T-helper 17 cell (primary cell): ENCODE measurements at regions not wholly inside any gene's neighbourhood (a gene's known extent, or its start where the extent isn't known, plus 50 kb on each side); places are given as distances from the start of the nearest gene placed in this dataset.
"Not testable (repeated sequence)": the region's sequence is repeated elsewhere in the genome, so short reads cannot be mapped to it uniquely, and the experiment has no call there.

Experiments
- ATAC-seq: fragments of 150-1000 bp; cut with Tn5 transposase; 2 replicates; pipeline ENCODE4 v1.10.0; 2021; ENCODE audit warnings: mild to moderate bottlenecking, moderate library complexity
- DNase-seq, 3 donors: peaks; one replicate each; pipeline versions ENCODE4 v3.0.0 to v3.0.0-alpha.2; 2020 to 2021
- H3K9me3 ChIP-seq: one replicate; pipeline ENCODE4 v1.7.0; 2013; ENCODE audit warnings: low read length, mild to moderate bottlenecking; ENCODE audit not compliant: control insufficient read depth, poor library complexity, severe bottlenecking
- H3K27ac Mint-ChIP-seq: one replicate; pipeline ENCODE4 v1.8.0; 2022; ENCODE audit warnings: mild to moderate bottlenecking, moderate library complexity, mixed read lengths
- H3K27me3 Mint-ChIP-seq: one replicate; pipeline ENCODE4 v1.8.0; 2022; ENCODE audit warnings: mixed read lengths
- H3K36me3 Mint-ChIP-seq: one replicate; pipeline ENCODE4 v1.8.0; 2022; ENCODE audit warnings: low read depth, mixed read lengths
- H3K4me1 Mint-ChIP-seq: one replicate; pipeline ENCODE4 v1.8.0; 2022; ENCODE audit warnings: mild to moderate bottlenecking, mixed read lengths
- H3K4me3 Mint-ChIP-seq: one replicate; pipeline ENCODE4 v1.8.0; 2022; ENCODE audit warnings: mild to moderate bottlenecking, moderate library complexity, mixed read lengths

- peak overlapping the region; percentile 100 for H3K27ac Mint-ChIP-seq
- not testable (repeated sequence) for DNase-seq, H3K9me3 ChIP-seq, H3K36me3 Mint-ChIP-seq, H3K27me3 Mint-ChIP-seq, ATAC-seq
- peaks cover 59% of the 10 kb centered on the region for H3K4me1 Mint-ChIP-seq
- H3K4me3 Mint-ChIP-seq: peak overlapping the region; percentile 70
Observed at GRCh38 chr17:51429938-51430337, 169.6 kb downstream of the UTP18 start.

GRCh38 chr17:51430591-51430990, 170.2 kb downstream of the UTP18 start:
- ATAC-seq (no peak), DNase-seq (no peak)
- Mint-ChIP-seq H3K36me3 (peaks cover 3% of the 10 kb centered on the region), H3K4me1 (peaks cover 64% of the 10 kb centered on the region), H3K4me3 (no peak overlapping the region), H3K27me3 (no peaks in the 10 kb centered on the region), H3K27ac (peak overlapping the region; percentile 100)
- H3K9me3 ChIP-seq: no peaks in the 10 kb centered on the region

GRCh38 chr17:51434434-51435170, 174.3 kb downstream of the UTP18 start:
- Mint-ChIP-seq H3K27ac (peak overlapping the region; percentile 95), H3K36me3 (no peaks in the 10 kb centered on the region), H3K27me3 (no peaks in the 10 kb centered on the region), H3K4me1 (peaks cover 54% of the 10 kb centered on the region), H3K4me3 (peak overlapping the region; percentile 81)
- DNase-seq (no peak), ATAC-seq (no peak)
- H3K9me3 ChIP-seq: no peaks in the 10 kb centered on the region

- Mint-ChIP-seq H3K27ac (peak overlapping the region; percentile 95), H3K27me3 (no peaks in the 10 kb centered on the region), H3K4me1 (peaks cover 52% of the 10 kb centered on the region), H3K4me3 (peak overlapping the region; percentile 81), H3K36me3 (peaks cover 2% of the 10 kb centered on the region)
- peak in 1 of 3 donors; percentile 62 for DNase-seq
- H3K9me3 ChIP-seq: no peaks in the 10 kb centered on the region
- peak; percentile 71 for ATAC-seq
Observed at GRCh38 chr17:51435171-51435552, 174.8 kb downstream of the UTP18 start.

- peaks cover 50% of the 10 kb centered on the region for H3K4me1 Mint-ChIP-seq
- H3K27me3 Mint-ChIP-seq: no peaks in the 10 kb centered on the region
- peaks cover 4% of the 10 kb centered on the region for H3K36me3 Mint-ChIP-seq
- DNase-seq: peak; percentile 50 to 66 (median 60)
- H3K4me3 Mint-ChIP-seq: peak overlapping the region; percentile 81
- peak; percentile 88 for ATAC-seq
- H3K27ac Mint-ChIP-seq: peak overlapping the region; percentile 95
- no peaks in the 10 kb centered on the region for H3K9me3 ChIP-seq
Observed at GRCh38 chr17:51435641-51436091, 175.3 kb downstream of the UTP18 start.

- H3K4me3 Mint-ChIP-seq: no peak overlapping the region
- ATAC-seq (no peak), DNase-seq (no peak)
- no peaks in the 10 kb centered on the region for H3K27me3 Mint-ChIP-seq
- no peaks in the 10 kb centered on the region for H3K9me3 ChIP-seq
- H3K36me3 Mint-ChIP-seq: peaks cover 4% of the 10 kb centered on the region
- H3K27ac Mint-ChIP-seq: peak overlapping the region; percentile 79
- H3K4me1 Mint-ChIP-seq: peaks cover 36% of the 10 kb centered on the region
Observed at GRCh38 chr17:51439395-51440229, 179.3 kb downstream of the UTP18 start.

- no peaks in the 10 kb centered on the region for H3K9me3 ChIP-seq
- ATAC-seq (no peak), DNase-seq (no peak)
- peaks cover 29% of the 10 kb centered on the region for H3K4me1 Mint-ChIP-seq
- H3K27ac Mint-ChIP-seq: peak overlapping the region; percentile 16
- peaks cover 4% of the 10 kb centered on the region for H3K36me3 Mint-ChIP-seq
- no peak overlapping the region for H3K4me3 Mint-ChIP-seq
- H3K27me3 Mint-ChIP-seq: no peaks in the 10 kb centered on the region
Observed at GRCh38 chr17:51441431-51441830, 181.1 kb downstream of the UTP18 start.

- DNase-seq (no peak), ATAC-seq (no peak)
- Mint-ChIP-seq H3K27me3 (no peaks in the 10 kb centered on the region), H3K27ac (peak overlapping the region; percentile 16), H3K4me1 (peaks cover 27% of the 10 kb centered on the region), H3K4me3 (no peak overlapping the region), H3K36me3 (peaks cover 4% of the 10 kb centered on the region)
- no peaks in the 10 kb centered on the region for H3K9me3 ChIP-seq
Observed at GRCh38 chr17:51442088-51442865, 181.9 kb downstream of the UTP18 start.

- no peak overlapping the region for H3K27ac Mint-ChIP-seq
- DNase-seq: no peak
- H3K4me3 Mint-ChIP-seq: no peak overlapping the region
- H3K4me1 Mint-ChIP-seq: peaks cover 20% of the 10 kb centered on the region
- H3K36me3 Mint-ChIP-seq: peaks cover 4% of the 10 kb centered on the region
- no peak for ATAC-seq
- H3K27me3 Mint-ChIP-seq: no peaks in the 10 kb centered on the region
- H3K9me3 ChIP-seq: no peaks in the 10 kb centered on the region
Observed at GRCh38 chr17:51443646-51444045, 183.3 kb downstream of the UTP18 start.

- H3K4me3 Mint-ChIP-seq: no peak overlapping the region
- peak overlapping the region; percentile 1 for H3K27ac Mint-ChIP-seq
- ATAC-seq (no peak), DNase-seq (no peak)
- no peaks in the 10 kb centered on the region for H3K27me3 Mint-ChIP-seq
- peaks cover 3% of the 10 kb centered on the region for H3K4me1 Mint-ChIP-seq
- no peaks in the 10 kb centered on the region for H3K36me3 Mint-ChIP-seq
- no peaks in the 10 kb centered on the region for H3K9me3 ChIP-seq
Observed at GRCh38 chr17:51445946-51446345, 185.6 kb downstream of the UTP18 start.

- H3K27me3 Mint-ChIP-seq: no peaks in the 10 kb centered on the region
- no peak overlapping the region for H3K27ac Mint-ChIP-seq
- DNase-seq (no peak), ATAC-seq (no peak)
- H3K36me3 Mint-ChIP-seq: peaks cover 3% of the 10 kb centered on the region
- no peak overlapping the region for H3K4me3 Mint-ChIP-seq
- no peaks in the 10 kb centered on the region for H3K4me1 Mint-ChIP-seq
- no peaks in the 10 kb centered on the region for H3K9me3 ChIP-seq
Observed at GRCh38 chr17:51454456-51454978, 194.2 kb downstream of the UTP18 start.

GRCh38 chr17:51455211-51455610, 194.9 kb downstream of the UTP18 start:
- DNase-seq (no peak), ATAC-seq (no peak)
- Mint-ChIP-seq H3K4me3 (no peak overlapping the region), H3K27me3 (no peaks in the 10 kb centered on the region), H3K4me1 (no peaks in the 10 kb centered on the region), H3K27ac (no peak overlapping the region), H3K36me3 (peaks cover 3% of the 10 kb centered on the region)
- H3K9me3 ChIP-seq: no peaks in the 10 kb centered on the region

- Mint-ChIP-seq H3K36me3 (peaks cover 3% of the 10 kb centered on the region), H3K27me3 (no peaks in the 10 kb centered on the region), H3K4me1 (no peaks in the 10 kb centered on the region), H3K4me3 (no peak overlapping the region), H3K27ac (no peak overlapping the region)
- ATAC-seq: no peak
- DNase-seq: no peak
- no peaks in the 10 kb centered on the region for H3K9me3 ChIP-seq
Observed at GRCh38 chr17:51455931-51456330, 195.6 kb downstream of the UTP18 start.
